MM.1S (cell line): ENCODE measurements at regions not wholly inside any gene's neighbourhood (a gene's known extent, or its start where the extent isn't known, plus 50 kb on each side); places are given as distances from the start of the nearest gene placed in this dataset.

ENCODE experiments used
- EZH2 ChIP-seq: fragments of 300-600 bp; sonication (generic); optimal IDR thresholded peaks from 2 replicates; pipeline ENCODE3; 2017; ENCODE audit warnings: low read depth, mild to moderate bottlenecking, antibody characterized with exemption, low read length, mixed read lengths
- EZH2phosphoT487 ChIP-seq: fragments of 300-600 bp; sonication (generic); IDR thresholded peaks from 2 replicates; pipeline ENCODE4 v1.6.1; 2018; ENCODE audit warnings: antibody characterized with exemption, low read length
- TF ChIP-seq, protein P1 (sequence below): fragments of 300-600 bp; sonication (generic); IDR thresholded peaks from 2 replicates; pipeline ENCODE4 v1.5.1; 2016; ENCODE audit warnings: antibody characterized with exemption, low read length, mixed read lengths

DNA sequence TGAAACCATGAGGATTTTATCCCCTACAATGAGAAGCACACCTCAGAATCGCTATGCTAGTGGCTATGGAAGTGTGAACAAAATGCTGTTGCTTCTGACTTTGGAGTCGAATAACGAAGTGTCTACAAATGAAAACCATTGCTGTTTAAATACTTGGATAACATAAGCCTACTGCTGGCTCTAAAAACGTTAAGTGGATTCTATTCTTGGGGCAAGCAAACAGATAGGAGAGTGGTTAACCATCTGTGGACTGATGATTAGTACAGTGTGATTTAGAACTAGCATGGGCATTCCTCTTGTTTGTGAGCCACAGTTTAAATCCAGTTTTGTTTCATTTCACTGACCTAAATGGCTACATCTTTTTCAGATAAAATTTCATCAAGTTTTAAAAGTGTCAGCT, 109.7 kb upstream of the PNPLA4 start:
- TF ChIP-seq, protein P1, sequence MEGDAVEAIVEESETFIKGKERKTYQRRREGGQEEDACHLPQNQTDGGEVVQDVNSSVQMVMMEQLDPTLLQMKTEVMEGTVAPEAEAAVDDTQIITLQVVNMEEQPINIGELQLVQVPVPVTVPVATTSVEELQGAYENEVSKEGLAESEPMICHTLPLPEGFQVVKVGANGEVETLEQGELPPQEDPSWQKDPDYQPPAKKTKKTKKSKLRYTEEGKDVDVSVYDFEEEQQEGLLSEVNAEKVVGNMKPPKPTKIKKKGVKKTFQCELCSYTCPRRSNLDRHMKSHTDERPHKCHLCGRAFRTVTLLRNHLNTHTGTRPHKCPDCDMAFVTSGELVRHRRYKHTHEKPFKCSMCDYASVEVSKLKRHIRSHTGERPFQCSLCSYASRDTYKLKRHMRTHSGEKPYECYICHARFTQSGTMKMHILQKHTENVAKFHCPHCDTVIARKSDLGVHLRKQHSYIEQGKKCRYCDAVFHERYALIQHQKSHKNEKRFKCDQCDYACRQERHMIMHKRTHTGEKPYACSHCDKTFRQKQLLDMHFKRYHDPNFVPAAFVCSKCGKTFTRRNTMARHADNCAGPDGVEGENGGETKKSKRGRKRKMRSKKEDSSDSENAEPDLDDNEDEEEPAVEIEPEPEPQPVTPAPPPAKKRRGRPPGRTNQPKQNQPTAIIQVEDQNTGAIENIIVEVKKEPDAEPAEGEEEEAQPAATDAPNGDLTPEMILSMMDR, result no peak
- TF ChIP-seq EZH2 (no peak), EZH2phosphoT487 (no peak)
